Activated T-helper 2 cell treated with anti-CD3 and anti-CD28 coated beads, Interferon-gamma antibody, Interleukin-2, Interleukin-4, amounts not matched to agents 10 μg/mL and 5 μg/mL and 100 μg/mL, durations not matched to agents 14 hours and 24 hours and 36 hours (primary cell): ENCODE measurements at regions not wholly inside any gene's neighbourhood (a gene's known extent, or its start where the extent isn't known, plus 50 kb on each side); places are given as distances from the start of the nearest gene placed in this dataset.

Experiments used
- DNase-seq: peaks from one replicate; pipeline ENCODE4 v3.0.0; 2021; ENCODE audit warnings: low spot score
- H3K27ac Mint-ChIP-seq: one replicate; pipeline ENCODE4 v1.8.0; 2021; ENCODE audit warnings: mixed read lengths
- H3K27me3 Mint-ChIP-seq: one replicate; pipeline ENCODE4 v1.8.0; 2021; ENCODE audit warnings: low read depth, mixed read lengths
- H3K36me3 Mint-ChIP-seq: one replicate; pipeline ENCODE4 v1.8.0; 2021; ENCODE audit warnings: low read depth, mixed read lengths
- H3K4me1 Mint-ChIP-seq: one replicate; pipeline ENCODE4 v1.8.0; 2021; ENCODE audit warnings: low read depth, mixed read lengths
- H3K4me3 Mint-ChIP-seq: one replicate; pipeline ENCODE4 v1.8.0; 2021; ENCODE audit warnings: low read depth, mild to moderate bottlenecking, moderate library complexity, mixed read lengths
- H3K9me3 Mint-ChIP-seq: one replicate; pipeline ENCODE4 v1.8.0; 2021; ENCODE audit warnings: mixed read lengths
- intact Hi-C: fragments of 100-400 bp; cut with micrococcal nuclease; formaldehyde crosslinking; loops from one replicate; pipeline ENCODE4 v1.15.1; 2023

DNA sequence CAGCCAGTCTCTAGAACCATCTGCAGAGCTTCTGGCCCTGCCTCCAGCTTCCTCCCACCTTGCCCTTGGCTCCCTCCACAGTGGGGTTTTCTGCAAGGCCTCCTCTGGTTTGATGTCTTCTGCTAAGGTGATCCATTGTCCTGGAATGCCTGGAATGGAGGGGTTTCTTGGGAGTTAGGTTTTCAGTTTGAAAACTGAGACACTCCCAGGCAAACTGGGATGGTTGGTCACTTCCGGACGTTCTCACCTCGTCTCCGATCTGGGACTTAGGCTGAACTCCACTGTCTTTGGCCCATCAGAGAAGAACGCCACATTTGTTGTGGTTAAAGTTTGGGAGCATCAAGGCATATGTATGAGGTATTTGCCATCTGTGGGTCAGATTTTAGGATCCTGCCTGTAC lies 77.4 kb upstream of the KLHL25 start:
- no peak overlapping the region for H3K27ac Mint-ChIP-seq
- peaks cover 17% of the 10 kb centered on the region for H3K27me3 Mint-ChIP-seq
- no peak for DNase-seq
- no peaks in the 10 kb centered on the region for H3K36me3 Mint-ChIP-seq
- H3K4me3 Mint-ChIP-seq, result no peak overlapping the region
- intact Hi-C loops, result no loop called here
- H3K4me1 Mint-ChIP-seq, result no peaks in the 10 kb centered on the region
- H3K9me3 Mint-ChIP-seq, result no peaks in the 10 kb centered on the region

DNA sequence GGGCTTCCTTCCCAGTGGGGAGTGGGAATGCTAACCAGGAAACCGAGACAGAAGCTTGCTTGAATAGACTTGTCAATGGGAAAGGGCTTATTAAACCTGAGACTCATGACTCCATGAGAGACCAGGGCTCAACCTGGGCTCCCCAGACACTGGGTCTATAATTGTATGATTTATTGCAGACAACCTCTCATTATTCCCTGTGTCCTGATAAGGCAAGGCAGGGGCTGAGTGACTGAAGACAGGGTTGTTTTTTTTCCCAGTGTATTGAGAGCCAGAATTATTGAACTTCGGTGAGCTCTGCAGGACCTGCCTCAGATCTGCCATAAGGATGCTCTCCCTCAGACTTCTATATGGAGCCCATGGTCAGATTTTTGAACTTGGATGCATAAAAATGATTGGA lies 79.5 kb upstream of the KLHL25 start:
- no peaks in the 10 kb centered on the region for H3K9me3 Mint-ChIP-seq

DNA sequence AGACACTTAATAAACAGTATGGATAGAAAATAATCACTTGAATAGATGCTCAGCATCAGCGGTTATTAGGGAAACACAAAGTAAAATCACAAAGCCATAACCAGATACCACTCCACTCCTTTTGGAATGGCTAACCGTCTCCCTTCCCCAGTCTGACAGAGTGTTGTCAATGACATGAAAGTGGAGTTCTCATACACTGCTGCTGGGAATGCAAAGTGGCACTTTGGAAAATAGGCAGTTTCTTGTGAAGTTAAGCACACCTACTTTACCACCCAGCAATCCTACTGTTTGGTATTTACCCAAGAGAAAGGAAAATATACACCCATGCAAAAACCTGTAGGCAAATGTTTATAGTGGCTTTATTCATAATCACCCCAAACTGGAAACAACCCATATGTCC lies 81.0 kb upstream of the KLHL25 start:
- no peak for DNase-seq
- Mint-ChIP-seq H3K9me3 (no peaks in the 10 kb centered on the region), H3K4me1 (no peaks in the 10 kb centered on the region), H3K36me3 (no peaks in the 10 kb centered on the region), H3K27ac (no peak overlapping the region), H3K4me3 (no peak overlapping the region), H3K27me3 (peaks cover 28% of the 10 kb centered on the region)
- intact Hi-C loops, result no loop called here

More for the DNA sequence above, 79.5 kb upstream of the KLHL25 start:
- DNase-seq, result no peak
- H3K4me3 Mint-ChIP-seq, result no peak overlapping the region
- no peaks in the 10 kb centered on the region for H3K4me1 Mint-ChIP-seq
- H3K36me3 Mint-ChIP-seq, result no peaks in the 10 kb centered on the region
- intact Hi-C loops, result no loop called here
- H3K27me3 Mint-ChIP-seq, result peaks cover 21% of the 10 kb centered on the region
- no peak overlapping the region for H3K27ac Mint-ChIP-seq

DNA sequence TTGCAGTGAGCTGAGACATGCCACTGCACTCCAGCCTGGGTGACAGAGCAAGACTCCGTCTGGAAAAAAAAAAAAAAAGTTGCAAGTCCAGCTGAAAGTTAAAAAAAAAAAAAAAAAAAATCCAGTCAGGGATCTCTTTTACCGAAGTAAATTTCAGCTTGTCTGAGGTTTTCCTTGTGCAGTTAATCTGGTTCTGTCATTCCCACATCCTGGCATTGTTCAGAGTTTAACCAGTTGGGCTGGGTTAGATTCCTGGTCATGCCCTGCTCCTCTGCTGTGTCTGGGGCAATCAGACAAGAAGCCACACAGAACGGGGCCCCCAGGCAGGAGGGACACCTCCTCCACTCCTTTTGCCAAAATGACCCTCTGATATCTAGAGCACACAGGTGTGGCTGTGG lies 84.1 kb upstream of the KLHL25 start:
- no peaks in the 10 kb centered on the region for H3K4me1 Mint-ChIP-seq
- H3K27ac Mint-ChIP-seq, result no peak overlapping the region
- no peak overlapping the region for H3K4me3 Mint-ChIP-seq
- intact Hi-C loops, result no loop called here
- no peaks in the 10 kb centered on the region for H3K36me3 Mint-ChIP-seq
- peaks cover 30% of the 10 kb centered on the region for H3K27me3 Mint-ChIP-seq
- no peaks in the 10 kb centered on the region for H3K9me3 Mint-ChIP-seq
- DNase-seq, result no peak

DNA sequence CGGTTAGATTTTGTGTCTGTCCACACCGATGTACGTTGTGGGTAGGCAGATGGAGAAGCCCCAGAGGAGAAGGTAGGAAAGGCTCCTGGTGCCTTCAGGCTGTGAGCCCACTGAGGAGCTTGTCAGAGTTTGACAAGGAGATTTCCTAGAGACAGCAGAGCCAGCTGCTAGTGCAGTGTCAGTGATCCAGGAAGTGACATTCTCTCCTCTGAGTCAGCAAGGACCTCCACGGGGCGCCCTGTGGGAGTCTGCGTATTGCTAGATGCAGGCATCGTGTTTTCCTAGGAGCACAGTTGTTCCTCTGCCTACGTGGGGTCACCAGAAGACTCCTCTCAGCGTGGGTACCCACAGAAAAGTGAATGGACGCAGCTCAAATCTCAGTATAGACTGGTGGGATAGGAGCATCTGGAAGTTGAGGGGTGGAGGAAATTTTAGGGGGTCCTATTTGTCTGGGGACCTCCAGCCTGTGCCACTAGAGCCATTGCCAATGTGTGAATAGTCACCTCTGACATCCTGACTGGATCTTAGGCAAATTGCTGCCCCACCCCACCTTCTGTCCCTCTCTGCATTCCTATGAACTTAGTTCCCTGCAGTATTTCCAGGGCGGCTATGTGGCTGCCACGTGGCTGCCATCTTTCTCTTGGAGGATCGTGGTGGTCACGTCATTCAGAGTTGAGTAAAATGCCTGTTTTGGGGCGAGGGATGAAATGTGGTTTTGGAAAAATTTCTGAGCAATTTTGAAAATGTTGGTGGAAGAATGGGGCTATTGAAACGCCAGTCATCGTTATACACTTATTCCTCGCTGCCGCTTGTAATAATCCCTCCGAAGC lies 84.8 kb upstream of the KLHL25 start:
- intact Hi-C loops, result no loop called here
- Mint-ChIP-seq H3K9me3 (no peaks in the 10 kb centered on the region), H3K4me3 (no peak overlapping the region), H3K4me1 (no peaks in the 10 kb centered on the region), H3K27me3 (peaks cover 30% of the 10 kb centered on the region), H3K27ac (no peak overlapping the region), H3K36me3 (no peaks in the 10 kb centered on the region)
- no peak for DNase-seq

DNA sequence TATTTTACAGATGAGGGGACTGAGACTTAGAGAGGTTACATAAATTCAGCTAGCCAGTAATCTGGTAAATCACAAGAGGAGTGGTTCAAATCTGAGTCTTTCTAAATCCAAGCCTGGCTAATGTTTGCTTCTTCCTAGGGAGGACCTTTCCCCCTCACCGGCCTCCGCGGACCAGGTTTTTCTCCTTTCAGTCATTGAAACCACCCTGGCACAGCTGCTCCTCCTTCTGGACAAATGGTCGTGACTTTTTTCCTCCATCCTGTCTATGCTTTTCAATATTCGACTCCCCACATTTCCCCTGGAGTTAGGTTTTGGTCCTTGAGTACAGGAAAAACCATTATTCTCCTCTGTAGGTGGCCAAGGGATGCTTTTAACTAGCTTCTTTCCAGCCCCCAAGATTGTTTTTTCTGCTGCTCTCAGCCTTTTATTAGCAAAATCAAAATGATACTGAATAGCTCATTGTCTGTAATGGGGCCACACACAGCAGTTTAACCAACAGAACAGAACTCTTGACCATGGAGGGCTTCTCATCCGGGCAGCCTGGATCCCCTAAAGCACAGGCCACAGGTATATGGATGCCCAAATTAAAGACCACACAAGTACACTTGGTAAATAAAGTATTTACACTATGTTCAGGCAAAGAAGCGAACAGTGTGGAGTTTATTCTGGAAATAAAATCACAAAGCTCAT lies 85.9 kb upstream of the KLHL25 start:
- intact Hi-C loops, result no loop called here
- Mint-ChIP-seq H3K27ac (no peak overlapping the region), H3K4me1 (no peaks in the 10 kb centered on the region), H3K36me3 (no peaks in the 10 kb centered on the region), H3K9me3 (no peaks in the 10 kb centered on the region), H3K4me3 (no peak overlapping the region), H3K27me3 (peaks cover 28% of the 10 kb centered on the region)
- no peak for DNase-seq

DNA sequence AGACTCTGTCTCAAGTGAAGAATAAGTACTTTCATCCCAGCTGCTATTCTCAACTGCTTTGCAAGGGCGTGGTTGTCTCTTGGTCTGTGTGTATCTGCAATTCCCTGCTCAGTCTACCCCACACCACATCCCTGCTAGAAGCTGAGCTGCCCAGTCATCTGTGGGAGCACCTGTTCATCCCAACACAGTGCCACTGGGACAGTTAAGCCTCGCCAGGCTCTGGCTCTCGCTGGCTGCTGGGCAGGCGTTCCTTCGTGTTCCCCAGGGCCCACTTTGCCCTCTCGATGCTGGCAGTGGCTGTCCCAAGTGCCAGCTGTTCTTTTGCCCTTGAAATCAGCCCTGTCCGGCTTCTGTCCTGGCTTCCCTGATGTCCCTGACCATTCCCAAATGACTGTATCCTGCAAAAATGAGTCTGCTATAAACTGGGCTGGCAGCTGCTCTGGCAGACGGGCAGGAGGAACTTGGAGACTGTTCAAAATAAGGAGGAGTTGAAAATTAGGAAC lies 91.6 kb upstream of the KLHL25 start:
- Mint-ChIP-seq H3K36me3 (no peaks in the 10 kb centered on the region), H3K4me3 (no peak overlapping the region), H3K9me3 (no peaks in the 10 kb centered on the region), H3K27ac (no peak overlapping the region), H3K4me1 (no peaks in the 10 kb centered on the region), H3K27me3 (peaks cover 4% of the 10 kb centered on the region)
- no peak for DNase-seq
- intact Hi-C loops, result no loop called here

DNA sequence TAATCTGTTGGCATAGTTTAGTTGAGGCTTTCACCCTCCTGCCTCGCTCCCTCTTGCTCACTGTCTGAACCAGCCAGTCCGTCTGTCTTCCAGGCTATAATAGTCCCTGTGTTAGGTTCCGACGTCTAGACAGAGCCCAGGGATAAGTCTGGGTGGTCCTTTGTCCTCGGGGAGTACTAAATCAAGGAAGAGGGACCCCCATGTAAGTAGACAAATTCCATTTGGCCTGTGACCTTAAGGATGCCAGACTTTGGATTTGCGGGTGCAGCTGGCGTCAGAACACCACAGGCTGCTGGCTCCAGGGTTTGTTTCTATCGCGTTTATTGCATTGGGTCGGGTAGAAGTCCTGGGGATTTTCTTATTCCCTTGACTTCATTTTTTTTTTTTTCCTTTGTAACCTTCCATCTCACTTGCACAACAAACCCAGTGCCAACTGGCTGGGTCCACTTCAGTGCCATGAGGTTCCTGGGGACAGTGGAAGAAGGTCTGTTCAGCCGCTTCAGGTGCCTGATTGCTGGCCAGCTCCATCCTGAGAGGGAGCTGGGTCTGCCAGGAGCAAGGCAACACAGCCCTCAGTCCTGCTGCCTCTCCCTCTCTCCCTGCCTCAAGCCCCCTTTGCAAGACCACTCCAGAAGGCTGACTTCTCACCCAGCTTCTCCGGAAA lies 95.4 kb upstream of the KLHL25 start:
- intact Hi-C loops, result no loop called here
- H3K36me3 Mint-ChIP-seq, result no peaks in the 10 kb centered on the region
- H3K4me3 Mint-ChIP-seq, result no peak overlapping the region
- no peak for DNase-seq
- no peaks in the 10 kb centered on the region for H3K9me3 Mint-ChIP-seq
- no peak overlapping the region for H3K27ac Mint-ChIP-seq
- peaks cover 5% of the 10 kb centered on the region for H3K27me3 Mint-ChIP-seq
- no peaks in the 10 kb centered on the region for H3K4me1 Mint-ChIP-seq

DNA sequence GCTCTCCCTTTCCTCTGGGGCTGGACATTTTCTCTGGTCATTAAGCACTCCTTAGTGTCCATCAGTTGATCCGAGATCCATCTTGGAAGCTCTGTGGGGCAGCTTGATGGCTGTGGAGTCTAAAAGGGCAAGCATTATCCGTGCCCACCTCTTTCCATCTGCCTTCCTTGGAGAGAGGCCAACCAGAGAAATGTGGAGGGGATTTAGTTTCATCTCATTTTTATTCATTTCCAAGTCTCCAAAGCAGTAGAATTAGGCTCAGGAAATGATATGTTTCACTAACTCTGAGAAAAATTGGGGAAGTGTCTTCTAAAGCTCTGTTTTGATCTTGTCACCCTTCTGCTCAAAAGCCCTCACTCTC lies 95.9 kb upstream of the KLHL25 start:
- no peaks in the 10 kb centered on the region for H3K36me3 Mint-ChIP-seq
- intact Hi-C loops, result no loop called here

DNA sequence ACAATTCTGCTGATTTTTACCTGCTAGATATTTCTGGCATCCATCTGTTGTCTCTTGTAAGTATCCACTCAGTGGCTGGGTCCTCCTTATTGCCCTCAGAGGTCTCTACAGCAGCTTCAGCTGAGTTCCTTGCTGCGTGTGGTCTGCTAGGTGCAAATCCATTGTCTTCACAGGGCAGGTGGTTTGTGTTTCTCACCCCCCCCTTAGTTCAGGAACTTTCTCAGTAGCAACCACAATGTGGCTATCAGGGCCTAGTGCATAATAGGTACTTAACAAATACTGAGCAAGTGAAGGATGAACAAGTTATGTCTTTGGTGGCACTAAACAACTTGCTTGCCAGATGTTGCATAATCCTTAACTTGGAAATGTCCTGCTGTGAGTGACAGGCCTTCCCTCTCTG lies 96.7 kb upstream of the KLHL25 start:
- Mint-ChIP-seq H3K4me1 (no peaks in the 10 kb centered on the region), H3K27ac (no peak overlapping the region), H3K9me3 (no peaks in the 10 kb centered on the region), H3K27me3 (peaks cover 6% of the 10 kb centered on the region), H3K36me3 (no peaks in the 10 kb centered on the region), H3K4me3 (no peak overlapping the region)
- no peak for DNase-seq
- intact Hi-C loops, result no loop called here

More for the DNA sequence above, 95.9 kb upstream of the KLHL25 start:
- H3K4me3 Mint-ChIP-seq, result no peak overlapping the region
- H3K9me3 Mint-ChIP-seq, result no peaks in the 10 kb centered on the region
- H3K27ac Mint-ChIP-seq, result no peak overlapping the region
- H3K4me1 Mint-ChIP-seq, result no peaks in the 10 kb centered on the region
- DNase-seq, result no peak
- H3K27me3 Mint-ChIP-seq, result peaks cover 5% of the 10 kb centered on the region

DNA sequence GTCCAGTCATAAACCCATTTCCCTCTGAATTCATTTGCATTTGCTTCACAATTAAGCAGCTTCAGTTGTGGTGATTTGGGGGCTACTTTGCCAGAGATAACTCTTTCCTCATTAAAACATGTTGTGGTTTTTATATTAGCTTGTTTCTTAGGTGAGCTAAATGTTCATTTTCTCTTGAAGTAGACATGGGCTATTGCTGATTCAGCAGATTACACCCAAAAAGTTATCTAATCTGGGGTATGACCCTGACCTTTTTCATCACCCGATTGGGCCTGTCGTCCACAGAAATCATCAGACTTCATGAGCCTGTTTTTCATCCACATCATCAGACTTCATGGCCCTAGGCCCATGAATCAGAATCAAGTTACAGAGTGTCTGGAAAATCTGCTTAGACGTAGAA lies 97.5 kb upstream of the KLHL25 start:
- H3K4me1 Mint-ChIP-seq, result no peaks in the 10 kb centered on the region
- H3K27me3 Mint-ChIP-seq, result peaks cover 6% of the 10 kb centered on the region
- no peak for DNase-seq
- intact Hi-C loops, result no loop called here
- no peaks in the 10 kb centered on the region for H3K9me3 Mint-ChIP-seq
- no peak overlapping the region for H3K4me3 Mint-ChIP-seq
- H3K27ac Mint-ChIP-seq, result no peak overlapping the region
- no peaks in the 10 kb centered on the region for H3K36me3 Mint-ChIP-seq

DNA sequence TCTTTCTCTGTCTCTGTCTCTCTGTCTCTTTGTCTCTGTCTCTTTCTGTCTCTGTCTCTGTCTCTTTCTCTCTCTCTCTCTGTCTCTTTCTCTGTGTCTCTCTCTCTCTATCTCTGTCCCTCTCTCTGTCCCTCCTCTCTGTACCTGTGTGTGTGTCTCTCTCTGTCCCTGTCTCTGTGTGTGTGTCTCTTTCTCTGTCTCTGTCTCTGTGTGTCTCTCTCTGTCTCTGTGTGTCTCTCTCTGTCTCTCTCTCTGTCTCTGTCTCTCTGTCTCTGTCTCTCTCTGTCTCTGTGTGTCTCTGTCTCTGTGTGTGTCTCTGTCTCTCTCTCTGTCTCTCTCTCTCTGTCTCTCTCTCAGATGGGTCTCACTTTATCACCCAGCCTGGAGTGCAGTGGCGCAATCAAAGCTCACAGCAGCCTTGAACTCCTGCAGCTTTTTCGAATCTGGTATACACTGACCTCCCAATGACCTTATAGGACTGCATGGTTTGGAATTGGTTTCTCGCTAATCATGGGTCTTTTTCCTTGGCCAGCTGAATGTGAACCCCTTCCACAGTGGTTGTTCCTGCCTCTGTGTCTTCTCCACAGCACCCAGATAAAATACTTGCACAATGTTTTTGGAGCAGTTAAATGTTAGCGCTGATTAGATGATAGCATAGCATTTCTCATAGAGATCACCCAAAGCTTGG lies 102.6 kb upstream of the KLHL25 start:
- intact Hi-C loops, result no loop called here
- Mint-ChIP-seq H3K36me3 (no peaks in the 10 kb centered on the region), H3K27ac (no peak overlapping the region), H3K27me3 (peaks cover 7% of the 10 kb centered on the region), H3K4me3 (no peak overlapping the region), H3K9me3 (no peaks in the 10 kb centered on the region), H3K4me1 (no peaks in the 10 kb centered on the region)
- no peak for DNase-seq
